Adipocyte (in vitro differentiated cells): ENCODE measurements at regions not wholly inside any gene's neighbourhood (a gene's known extent, or its start where the extent isn't known, plus 50 kb on each side); places are given as distances from the start of the nearest gene placed in this dataset.

Experiments
- DNase-seq: peaks from one replicate; pipeline ENCODE4 v3.0.0-alpha.2; 2015; ENCODE audit warnings: low read depth
- H3K27me3 ChIP-seq: replicated peaks from 2 replicates; pipeline ENCODE4 v1.7.0; 2013; ENCODE audit warnings: mild to moderate bottlenecking, low read length, moderate library complexity; ENCODE audit not compliant: control insufficient read depth, insufficient read depth
- H3K36me3 ChIP-seq: 2 replicates; pipeline ENCODE4 v1.7.0; 2013; ENCODE audit warnings: low read length, mild to moderate bottlenecking, moderate library complexity; ENCODE audit not compliant: control insufficient read depth, insufficient read depth, severe bottlenecking
- H3K4me1 ChIP-seq: 2 replicates; pipeline ENCODE4 v1.7.0; 2013; ENCODE audit warnings: mild to moderate bottlenecking, low read length, moderate library complexity; ENCODE audit not compliant: control insufficient read depth, insufficient read depth
- H3K4me3 ChIP-seq: 2 replicates; pipeline ENCODE4 v1.7.0; 2013; ENCODE audit warnings: mild to moderate bottlenecking, low read length, moderate library complexity
- H3K9ac ChIP-seq: 2 replicates; pipeline ENCODE4 v1.7.0; 2013; ENCODE audit warnings: mild to moderate bottlenecking, low read length, moderate library complexity
- H3K9me3 ChIP-seq: 2 replicates; pipeline ENCODE4 v1.7.0; 2013; ENCODE audit warnings: mild to moderate bottlenecking, low read length, moderate library complexity; ENCODE audit not compliant: control insufficient read depth

DNA sequence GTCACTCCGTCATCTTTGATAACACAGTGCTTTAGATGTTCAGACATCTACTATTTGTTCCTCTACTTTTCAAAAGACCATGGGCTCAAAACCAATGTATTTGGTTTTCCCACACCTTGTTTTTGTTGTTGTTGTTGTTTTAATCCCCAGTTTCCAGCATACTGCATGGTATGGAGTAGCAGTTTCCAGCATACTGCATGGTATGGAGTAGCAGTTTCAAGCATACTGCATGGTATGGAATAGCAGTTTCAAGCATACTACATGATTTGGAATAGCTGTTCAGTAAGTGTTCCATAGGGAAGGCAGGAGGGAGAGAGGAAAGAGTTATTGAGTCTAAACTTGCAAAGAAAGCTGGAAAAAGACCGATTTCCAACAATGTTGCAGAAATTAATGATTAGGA lies 314.3 kb upstream of the PRKCQ start:
- H3K9me3 ChIP-seq, result no peaks in the 10 kb centered on the region
- H3K4me3 ChIP-seq, result no peak overlapping the region
- no peaks in the 10 kb centered on the region for H3K4me1 ChIP-seq
- DNase-seq, result no peak
- H3K27me3 ChIP-seq, result peaks cover 3% of the 10 kb centered on the region
- H3K9ac ChIP-seq, result no peak overlapping the region
- H3K36me3 ChIP-seq, result no peaks in the 10 kb centered on the region

DNA sequence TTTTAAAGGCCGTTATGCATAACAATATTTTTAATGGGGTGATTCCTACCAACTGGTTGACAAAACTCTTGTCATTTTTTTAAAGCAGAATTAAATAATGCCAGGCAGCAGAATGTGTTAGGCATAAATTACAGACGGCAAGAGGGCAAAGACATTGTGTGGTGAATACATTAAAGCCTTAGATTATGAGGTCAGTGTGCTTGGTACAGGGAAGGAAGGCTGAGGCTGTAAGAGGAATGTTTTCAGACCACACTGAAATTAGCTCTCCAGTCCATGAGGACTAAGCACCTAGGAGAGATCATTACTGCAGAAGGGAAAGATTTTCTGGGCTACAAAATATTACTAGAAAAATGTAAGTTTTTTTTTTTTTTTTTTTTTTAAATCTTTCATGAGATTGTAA lies 312.8 kb upstream of the PRKCQ start:
- no peak overlapping the region for H3K4me3 ChIP-seq
- H3K9ac ChIP-seq, result no peak overlapping the region
- no peaks in the 10 kb centered on the region for H3K9me3 ChIP-seq
- DNase-seq, result no peak
- no peaks in the 10 kb centered on the region for H3K4me1 ChIP-seq
- no peaks in the 10 kb centered on the region for H3K36me3 ChIP-seq
- H3K27me3 ChIP-seq, result peaks cover 3% of the 10 kb centered on the region

DNA sequence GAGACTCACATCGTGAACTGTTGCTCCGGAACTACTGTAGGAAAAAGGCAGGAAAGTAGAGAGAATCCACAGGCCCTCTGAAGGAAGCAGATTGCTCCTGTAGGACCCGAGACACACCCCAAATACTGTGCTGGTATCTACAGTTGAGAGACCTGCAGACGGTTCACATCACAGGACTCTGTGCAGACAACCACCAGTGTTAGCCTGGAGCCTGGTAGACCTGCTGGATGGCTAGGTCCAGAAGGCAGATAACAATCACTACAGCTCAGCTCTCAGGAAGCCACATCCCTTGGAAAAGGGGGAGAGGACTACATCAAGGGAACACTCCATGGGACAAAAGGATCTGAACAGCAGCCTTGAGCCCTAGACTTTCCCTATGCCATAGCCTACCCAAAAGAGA lies 311.8 kb upstream of the PRKCQ start:
- no peak overlapping the region for H3K4me3 ChIP-seq
- peaks cover 3% of the 10 kb centered on the region for H3K27me3 ChIP-seq
- no peaks in the 10 kb centered on the region for H3K36me3 ChIP-seq
- no peaks in the 10 kb centered on the region for H3K9me3 ChIP-seq
- no peak overlapping the region for H3K9ac ChIP-seq
- no peaks in the 10 kb centered on the region for H3K4me1 ChIP-seq
- no peak for DNase-seq

DNA sequence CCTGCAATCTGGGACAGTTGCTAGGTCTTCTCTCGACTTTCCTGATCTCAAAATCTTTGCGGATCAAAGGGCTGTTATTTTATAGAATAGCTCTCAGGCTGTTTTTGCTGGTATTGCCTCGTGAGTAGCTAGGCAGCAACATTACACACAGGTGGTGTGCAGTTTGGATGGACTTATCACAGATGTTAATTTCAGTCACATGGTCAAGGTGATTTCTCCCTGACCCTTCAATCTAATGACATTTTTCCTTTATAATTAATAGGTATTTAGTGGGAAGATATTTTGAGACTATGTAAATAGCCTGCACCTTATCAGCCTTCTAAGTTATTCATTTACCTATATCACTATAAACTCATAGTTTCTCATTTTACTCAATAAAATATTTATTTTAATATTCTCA lies 309.6 kb upstream of the PRKCQ start:
- no peak for DNase-seq
- H3K9me3 ChIP-seq, result no peaks in the 10 kb centered on the region

DNA sequence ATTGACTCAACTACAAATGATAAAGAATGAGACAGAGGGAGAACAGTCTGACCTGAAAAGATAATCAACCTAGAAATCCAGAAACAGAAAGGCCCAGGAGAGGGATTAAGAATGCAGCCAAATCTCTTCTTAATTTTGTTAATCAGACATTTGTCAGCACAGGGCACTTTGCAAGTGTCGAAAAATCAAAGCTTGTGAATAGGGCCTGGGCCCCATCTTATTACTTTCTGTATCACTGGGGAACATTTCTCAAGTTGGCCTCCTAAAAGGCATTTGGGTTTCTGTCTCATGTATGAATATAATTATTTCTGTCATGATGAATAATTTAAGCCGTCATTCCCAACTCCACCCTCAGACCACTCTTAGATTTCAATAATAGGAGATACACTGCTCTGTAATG lies 308.4 kb upstream of the PRKCQ start:
- no peaks in the 10 kb centered on the region for H3K4me1 ChIP-seq
- no peaks in the 10 kb centered on the region for H3K36me3 ChIP-seq
- H3K4me3 ChIP-seq, result no peak overlapping the region
- H3K27me3 ChIP-seq, result no peaks in the 10 kb centered on the region
- no peak for DNase-seq
- no peaks in the 10 kb centered on the region for H3K9me3 ChIP-seq
- no peak overlapping the region for H3K9ac ChIP-seq

More for the DNA sequence above, 309.6 kb upstream of the PRKCQ start:
- Histone ChIP-seq H3K9ac (no peak overlapping the region), H3K36me3 (no peaks in the 10 kb centered on the region), H3K4me3 (no peak overlapping the region), H3K4me1 (no peaks in the 10 kb centered on the region), H3K27me3 (peaks cover 3% of the 10 kb centered on the region)

DNA sequence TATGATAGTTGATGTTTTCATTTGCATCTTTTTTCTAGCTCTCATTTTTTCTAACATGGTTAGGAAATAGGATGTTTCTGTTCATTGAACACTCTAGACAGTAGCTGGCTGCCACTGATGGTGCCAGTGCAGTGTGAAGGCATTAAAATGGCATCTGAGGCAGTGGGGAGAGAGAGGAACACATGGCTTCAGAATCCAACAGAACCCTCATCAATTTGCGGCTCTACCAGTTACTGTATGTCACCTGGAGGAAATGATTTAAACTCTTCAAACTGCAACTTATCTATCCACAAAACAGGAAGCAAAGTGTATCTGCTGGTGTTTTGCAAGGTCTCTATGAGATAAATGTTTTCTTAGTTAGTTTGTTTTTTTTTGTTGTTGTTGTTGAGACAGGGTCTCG lies 305.2 kb upstream of the PRKCQ start:
- Histone ChIP-seq H3K27me3 (peaks cover 2% of the 10 kb centered on the region), H3K4me3 (no peak overlapping the region), H3K36me3 (no peaks in the 10 kb centered on the region), H3K4me1 (no peaks in the 10 kb centered on the region), H3K9ac (no peak overlapping the region), H3K9me3 (no peaks in the 10 kb centered on the region)
- no peak for DNase-seq

DNA sequence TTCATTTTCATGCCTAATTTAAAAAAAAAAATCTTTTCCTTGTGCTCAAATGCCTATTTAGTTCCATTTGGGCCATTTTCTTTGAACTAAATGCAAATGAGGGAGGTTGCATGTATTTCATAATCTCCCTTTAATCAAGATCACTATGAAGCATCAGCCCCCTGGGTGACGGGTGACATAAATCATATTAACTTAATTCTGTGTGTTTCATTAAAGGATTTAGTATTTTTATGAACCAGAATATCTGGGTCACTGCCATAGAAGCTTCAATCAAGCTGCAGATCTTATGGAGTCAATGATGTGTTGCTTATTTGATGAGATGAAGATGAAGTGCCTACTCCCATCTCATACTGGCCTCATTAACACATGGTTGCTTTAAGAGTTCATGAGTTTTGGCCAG lies 301.9 kb upstream of the PRKCQ start:
- H3K27me3 ChIP-seq, result peaks cover 19% of the 10 kb centered on the region
- H3K9me3 ChIP-seq, result no peaks in the 10 kb centered on the region
- H3K4me1 ChIP-seq, result no peaks in the 10 kb centered on the region

DNA sequence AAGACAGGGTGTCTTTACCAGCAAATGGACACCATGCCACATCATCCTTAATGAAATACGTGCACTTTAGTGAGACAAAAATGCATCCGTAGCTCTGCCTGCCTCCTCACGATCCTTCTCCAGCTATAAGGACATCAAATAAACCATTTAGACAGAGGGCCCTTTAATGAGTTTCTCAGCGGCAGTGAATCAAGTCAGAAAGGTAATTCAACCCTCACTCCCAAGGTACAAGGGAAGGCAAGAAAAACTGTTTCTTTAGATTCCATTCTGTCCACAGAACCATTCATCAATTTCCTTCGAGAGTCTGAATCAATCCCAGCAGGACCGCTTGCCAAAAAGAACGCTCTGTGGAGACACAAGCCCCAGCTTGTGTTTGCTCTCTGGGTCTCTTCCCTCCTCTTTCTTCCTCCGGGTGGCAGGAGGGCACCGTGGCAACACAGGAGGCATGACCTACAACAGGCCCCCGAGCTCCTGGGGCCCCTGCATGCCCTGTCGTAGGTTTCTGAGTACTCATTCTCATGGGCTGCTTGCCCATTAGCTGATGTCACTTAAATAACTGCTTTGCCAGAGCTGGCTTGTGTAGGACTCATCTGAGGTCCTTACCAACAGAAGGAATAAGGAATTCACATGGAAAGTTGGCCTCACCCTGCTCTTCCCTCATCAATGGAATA lies 297.8 kb upstream of the PRKCQ start:
- no peak overlapping the region for H3K4me3 ChIP-seq
- H3K27me3 ChIP-seq, result peaks cover 45% of the 10 kb centered on the region
- no peaks in the 10 kb centered on the region for H3K4me1 ChIP-seq
- no peak overlapping the region for H3K9ac ChIP-seq
- no peaks in the 10 kb centered on the region for H3K9me3 ChIP-seq
- no peaks in the 10 kb centered on the region for H3K36me3 ChIP-seq
- no peak for DNase-seq

More for the DNA sequence above, 301.9 kb upstream of the PRKCQ start:
- H3K36me3 ChIP-seq, result no peaks in the 10 kb centered on the region
- DNase-seq, result no peak
- no peak overlapping the region for H3K9ac ChIP-seq
- H3K4me3 ChIP-seq, result no peak overlapping the region

DNA sequence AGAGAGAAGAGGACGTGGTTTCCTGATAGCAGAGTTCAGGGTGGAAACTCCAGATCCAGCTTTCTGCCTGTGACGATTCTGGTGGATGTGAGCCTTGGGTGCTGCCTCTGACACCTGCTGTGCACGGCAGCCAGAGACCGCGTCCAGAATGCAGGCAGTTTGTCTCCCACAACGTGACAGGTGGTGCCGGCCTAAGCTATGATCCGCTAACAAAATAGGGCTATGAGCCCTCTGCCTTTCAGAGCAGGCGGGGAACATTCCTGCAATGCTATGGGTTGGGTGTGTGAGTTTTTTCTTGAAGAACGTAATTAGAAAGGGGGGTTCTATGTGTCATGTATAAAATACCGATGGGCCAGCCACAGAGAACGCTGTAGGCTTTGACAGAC lies 297.3 kb upstream of the PRKCQ start:
- H3K9ac ChIP-seq, result no peak overlapping the region
- H3K4me3 ChIP-seq, result no peak overlapping the region
- H3K4me1 ChIP-seq, result no peaks in the 10 kb centered on the region
- no peak for DNase-seq
- H3K27me3 ChIP-seq, result peaks cover 50% of the 10 kb centered on the region
- H3K9me3 ChIP-seq, result no peaks in the 10 kb centered on the region
- no peaks in the 10 kb centered on the region for H3K36me3 ChIP-seq

DNA sequence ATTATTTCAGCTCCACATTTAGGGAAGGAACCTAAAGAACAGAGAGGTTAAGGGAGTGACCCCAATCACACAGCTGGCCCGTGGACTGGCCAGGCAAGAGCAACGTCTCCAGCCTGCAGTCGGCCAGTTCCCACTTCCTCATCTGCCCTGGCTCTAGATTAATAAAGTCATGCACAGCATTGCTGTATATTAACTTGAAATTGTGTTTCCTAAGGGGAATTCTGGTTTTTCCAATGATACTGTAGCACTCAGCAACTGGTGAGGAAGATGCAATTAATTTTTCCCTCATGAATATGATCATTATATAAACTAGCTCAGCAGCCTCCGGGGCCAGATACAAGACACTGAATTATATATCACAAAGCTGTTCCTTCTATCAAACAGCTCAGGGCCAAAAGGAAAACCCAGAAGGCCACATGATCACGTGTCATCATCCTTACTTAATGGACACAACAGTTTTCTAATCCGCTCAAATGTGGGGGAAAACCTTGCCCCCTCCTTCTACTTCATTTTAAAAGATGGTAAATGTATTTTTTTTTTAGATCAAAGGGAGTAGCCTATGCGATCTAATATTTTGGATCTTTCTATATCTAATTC lies 295.3 kb upstream of the PRKCQ start:
- H3K9ac ChIP-seq, result no peak overlapping the region
- DNase-seq, result no peak
- H3K4me1 ChIP-seq, result no peaks in the 10 kb centered on the region
- H3K4me3 ChIP-seq, result no peak overlapping the region
- H3K9me3 ChIP-seq, result no peaks in the 10 kb centered on the region
- H3K27me3 ChIP-seq, result peaks cover 57% of the 10 kb centered on the region
- H3K36me3 ChIP-seq, result no peaks in the 10 kb centered on the region

DNA sequence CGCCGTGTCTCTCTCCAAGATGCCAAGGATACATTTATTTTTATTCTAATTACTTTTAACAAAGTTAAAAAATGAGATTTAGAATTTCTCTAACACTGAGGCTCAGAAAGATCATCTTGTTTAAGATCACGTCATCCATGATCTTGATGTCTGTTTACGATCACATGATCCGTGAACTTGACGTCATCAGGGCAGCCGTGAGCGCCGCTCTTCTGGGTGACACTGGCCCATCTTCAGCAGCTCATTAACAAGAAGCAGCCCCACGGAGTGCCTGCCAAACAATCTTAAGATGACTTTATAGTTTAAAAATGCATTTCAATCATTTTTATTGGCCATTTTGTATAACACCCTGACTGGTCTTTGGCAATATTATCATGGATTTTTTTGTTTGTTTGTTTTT lies 291.1 kb upstream of the PRKCQ start:
- DNase-seq, result no peak
- H3K4me1 ChIP-seq, result no peaks in the 10 kb centered on the region
- no peak overlapping the region for H3K4me3 ChIP-seq
- no peaks in the 10 kb centered on the region for H3K36me3 ChIP-seq
- no peaks in the 10 kb centered on the region for H3K9me3 ChIP-seq
- H3K27me3 ChIP-seq, result peaks cover 39% of the 10 kb centered on the region
- H3K9ac ChIP-seq, result no peak overlapping the region
